ENCODE measurements at regions not wholly inside any gene's neighbourhood (a gene's known extent, or its start where the extent isn't known, plus 50 kb on each side); places are given as distances from the start of the nearest gene placed in this dataset.

DNA sequence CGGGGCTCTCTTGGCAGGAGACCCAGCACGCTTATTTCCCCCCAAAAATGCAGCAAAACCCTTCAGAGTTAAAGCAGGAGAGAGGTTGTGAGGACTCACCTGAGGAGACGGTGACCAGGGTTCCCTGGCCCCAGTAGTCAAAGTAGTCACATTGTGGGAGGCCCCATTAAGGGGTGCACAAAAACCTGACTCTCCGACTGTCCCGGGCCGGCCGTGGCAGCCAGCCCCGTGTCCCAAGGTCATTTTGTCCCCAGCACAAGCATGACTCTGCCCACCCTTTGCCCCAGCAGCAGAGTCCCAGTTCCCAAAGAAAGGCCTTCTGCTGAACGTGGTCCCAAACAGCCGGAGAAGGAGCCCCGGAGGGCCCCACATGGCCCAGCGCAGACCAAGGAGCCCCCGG is 337.7 kb downstream of the TMEM121 start:
- Histone ChIP-seq H3K27ac (ENCODE audit: insufficient read depth, low read depth, low read length, poor library complexity, severe bottlenecking) (no peak overlapping the region), H3K4me3 (ENCODE audit: insufficient read depth, low read depth, low read length) (no peak overlapping the region), H3K36me3 (ENCODE audit: control insufficient read depth, insufficient read depth, low read length) (no peaks in the 10 kb centered on the region), H3K4me1 (ENCODE audit: control insufficient read depth, insufficient read depth, low read length) (no peaks in the 10 kb centered on the region), H3K9me3 (ENCODE audit: control insufficient read depth, low read length) (peaks cover 12% of the 10 kb centered on the region), H3K27me3 (ENCODE audit: control insufficient read depth, insufficient read depth, low read length, poor library complexity, severe bottlenecking) (no peaks in the 10 kb centered on the region)
- 78 to 84% methylated on average over 12 to 13 of the region's 13 CpGs for WGBS, 2 experiments

DNA sequence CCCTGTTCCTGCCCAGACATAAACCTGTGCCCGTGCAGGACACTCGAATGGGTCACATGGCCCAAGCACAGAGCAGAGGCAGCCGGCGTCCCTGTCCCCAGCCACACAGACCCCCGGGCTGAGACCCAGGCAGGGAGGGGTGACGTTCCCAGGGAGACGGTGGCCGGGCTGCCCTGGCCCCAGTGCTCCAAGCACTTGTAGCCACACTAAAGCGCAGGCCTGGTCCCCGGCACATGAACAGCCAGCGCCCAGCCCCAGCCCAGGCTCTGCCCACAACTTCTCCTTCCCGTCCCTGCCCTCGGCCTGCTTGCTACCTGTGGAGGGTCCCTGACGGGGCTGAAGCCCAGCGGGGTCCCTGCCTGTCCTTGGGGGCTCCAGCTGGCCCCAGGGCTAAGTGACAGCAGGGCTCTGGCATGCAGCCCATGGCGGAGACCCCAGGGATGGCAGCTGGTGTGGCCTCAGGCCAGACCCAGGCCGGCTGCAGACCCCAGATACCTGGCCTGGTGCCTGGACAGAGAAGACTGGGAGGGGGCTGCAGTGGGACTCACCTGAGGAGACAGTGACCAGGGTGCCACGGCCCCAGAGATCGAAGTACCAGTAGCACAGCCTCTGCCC is 338.4 kb downstream of the TMEM121 start:
- Histone ChIP-seq H3K36me3 (ENCODE audit: control insufficient read depth, insufficient read depth, low read length) (no peaks in the 10 kb centered on the region), H3K9me3 (ENCODE audit: control insufficient read depth, low read length) (peaks cover 12% of the 10 kb centered on the region)
- 82 to 86% methylated on average over 19 of the region's 19 CpGs for WGBS, 2 experiments

GRCh38 chr14:105865266-105865903 is 339.0 kb downstream of the TMEM121 start:
- Histone ChIP-seq H3K27ac (ENCODE audit: insufficient read depth, low read depth, low read length, poor library complexity, severe bottlenecking) (no peak overlapping the region), H3K27me3 (ENCODE audit: control insufficient read depth, insufficient read depth, low read length, poor library complexity, severe bottlenecking) (no peaks in the 10 kb centered on the region), H3K4me3 (ENCODE audit: insufficient read depth, low read depth, low read length) (no peak overlapping the region), H3K36me3 (ENCODE audit: control insufficient read depth, insufficient read depth, low read length) (no peaks in the 10 kb centered on the region), H3K4me1 (ENCODE audit: control insufficient read depth, insufficient read depth, low read length) (no peaks in the 10 kb centered on the region), H3K9me3 (ENCODE audit: control insufficient read depth, low read length) (peaks cover 13% of the 10 kb centered on the region)
- WGBS, 2 experiments, result 66 to 72% methylated on average over 15 of the region's 15 CpGs

More for the DNA sequence above, 338.4 kb downstream of the TMEM121 start:
- no peak overlapping the region for H3K4me3 ChIP-seq (ENCODE audit: insufficient read depth, low read depth, low read length)
- no peaks in the 10 kb centered on the region for H3K27me3 ChIP-seq (ENCODE audit: control insufficient read depth, insufficient read depth, low read length, poor library complexity, severe bottlenecking)
- H3K4me1 ChIP-seq (ENCODE audit: control insufficient read depth, insufficient read depth, low read length), result no peaks in the 10 kb centered on the region
- H3K27ac ChIP-seq (ENCODE audit: insufficient read depth, low read depth, low read length, poor library complexity, severe bottlenecking), result no peak overlapping the region

- no peaks in the 10 kb centered on the region for H3K27me3 ChIP-seq (ENCODE audit: control insufficient read depth, insufficient read depth, low read length, poor library complexity, severe bottlenecking)
- 84% methylated on average over 31 to 32 of the region's 32 CpGs for WGBS, 2 experiments
- H3K4me3 ChIP-seq (ENCODE audit: insufficient read depth, low read depth, low read length), result no peak overlapping the region
- H3K27ac ChIP-seq (ENCODE audit: insufficient read depth, low read depth, low read length, poor library complexity, severe bottlenecking), result no peak overlapping the region
- H3K9me3 ChIP-seq (ENCODE audit: control insufficient read depth, low read length), result peaks cover 15% of the 10 kb centered on the region
- no peaks in the 10 kb centered on the region for H3K36me3 ChIP-seq (ENCODE audit: control insufficient read depth, insufficient read depth, low read length)
- no peaks in the 10 kb centered on the region for H3K4me1 ChIP-seq (ENCODE audit: control insufficient read depth, insufficient read depth, low read length)
Measured at GRCh38 chr14:105865904-105866840, 339.8 kb downstream of the TMEM121 start.

GRCh38 chr14:105866841-105867321 is 340.5 kb downstream of the TMEM121 start:
- 81 to 83% methylated on average over 12 of the region's 12 CpGs for WGBS, 2 experiments

DNA sequence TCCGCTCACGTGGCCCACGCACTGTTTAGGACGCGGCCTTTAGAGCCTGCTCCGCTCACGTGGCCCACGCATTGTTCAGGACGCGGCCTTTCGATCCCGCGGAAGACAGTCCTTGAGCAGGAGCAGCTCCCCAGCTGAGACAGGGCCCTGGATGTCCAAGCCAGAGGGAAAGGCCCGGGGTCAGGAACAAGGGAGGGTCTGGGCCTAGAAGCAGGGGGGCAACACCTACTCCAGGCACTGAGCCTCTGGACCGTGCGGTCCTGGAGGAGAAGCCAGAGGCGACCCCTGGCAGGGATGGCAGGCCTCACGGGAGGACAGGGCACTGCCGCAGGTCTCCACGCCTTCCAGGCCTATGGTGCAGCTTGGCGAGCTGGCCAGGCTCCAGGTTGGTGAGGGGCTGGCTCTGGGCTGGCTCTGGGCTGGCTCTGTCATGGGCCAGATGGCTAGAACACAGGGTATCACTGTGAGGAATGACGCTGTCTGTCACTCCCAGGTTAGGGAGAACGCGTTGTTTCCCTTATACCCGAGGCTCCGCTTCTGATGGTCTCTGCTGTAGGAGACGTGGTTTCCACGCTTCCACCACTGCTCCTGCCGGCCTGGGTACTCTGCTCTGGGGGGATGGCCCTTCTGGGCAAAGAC is 341.7 kb downstream of the TMEM121 start:
- Histone ChIP-seq H3K36me3 (ENCODE audit: control insufficient read depth, insufficient read depth, low read length) (no peaks in the 10 kb centered on the region), H3K4me3 (ENCODE audit: insufficient read depth, low read depth, low read length) (no peak overlapping the region), H3K9me3 (ENCODE audit: control insufficient read depth, low read length) (peaks cover 15% of the 10 kb centered on the region), H3K4me1 (ENCODE audit: control insufficient read depth, insufficient read depth, low read length) (no peaks in the 10 kb centered on the region), H3K27ac (ENCODE audit: insufficient read depth, low read depth, low read length, poor library complexity, severe bottlenecking) (no peak overlapping the region), H3K27me3 (ENCODE audit: control insufficient read depth, insufficient read depth, low read length, poor library complexity, severe bottlenecking) (no peaks in the 10 kb centered on the region)
- WGBS, 2 experiments, result 81 to 82% methylated on average over 28 to 29 of the region's 29 CpGs

More at GRCh38 chr14:105866841-105867321, 340.5 kb downstream of the TMEM121 start:
- H3K9me3 ChIP-seq (ENCODE audit: control insufficient read depth, low read length), result peaks cover 15% of the 10 kb centered on the region
- no peak overlapping the region for H3K27ac ChIP-seq (ENCODE audit: insufficient read depth, low read depth, low read length, poor library complexity, severe bottlenecking)
- no peaks in the 10 kb centered on the region for H3K4me1 ChIP-seq (ENCODE audit: control insufficient read depth, insufficient read depth, low read length)
- H3K4me3 ChIP-seq (ENCODE audit: insufficient read depth, low read depth, low read length), result no peak overlapping the region
- H3K27me3 ChIP-seq (ENCODE audit: control insufficient read depth, insufficient read depth, low read length, poor library complexity, severe bottlenecking), result no peaks in the 10 kb centered on the region
- H3K36me3 ChIP-seq (ENCODE audit: control insufficient read depth, insufficient read depth, low read length), result no peaks in the 10 kb centered on the region

- WGBS, 2 experiments, result 51 to 52% methylated on average over 3 of the region's 3 CpGs
- Histone ChIP-seq H3K36me3 (ENCODE audit: control insufficient read depth, insufficient read depth, low read length) (no peaks in the 10 kb centered on the region), H3K4me3 (ENCODE audit: insufficient read depth, low read depth, low read length) (no peak overlapping the region)
Measured at GRCh38 chr14:105871590-105871989, 345.2 kb downstream of the TMEM121 start.

GRCh38 chr14:105873870-105874512 is 347.6 kb downstream of the TMEM121 start:
- no peaks in the 10 kb centered on the region for H3K4me1 ChIP-seq (ENCODE audit: control insufficient read depth, insufficient read depth, low read length)
- no peaks in the 10 kb centered on the region for H3K27me3 ChIP-seq (ENCODE audit: control insufficient read depth, insufficient read depth, low read length, poor library complexity, severe bottlenecking)
- no peaks in the 10 kb centered on the region for H3K36me3 ChIP-seq (ENCODE audit: control insufficient read depth, insufficient read depth, low read length)
- peaks cover 13% of the 10 kb centered on the region for H3K9me3 ChIP-seq (ENCODE audit: control insufficient read depth, low read length)
- H3K27ac ChIP-seq (ENCODE audit: insufficient read depth, low read depth, low read length, poor library complexity, severe bottlenecking), result no peak overlapping the region
- no peak overlapping the region for H3K4me3 ChIP-seq (ENCODE audit: insufficient read depth, low read depth, low read length)
- WGBS, 2 experiments, result 31 to 67% methylated on average over 1 to 4 of the region's 4 CpGs

More at GRCh38 chr14:105871590-105871989, 345.2 kb downstream of the TMEM121 start:
- H3K27me3 ChIP-seq (ENCODE audit: control insufficient read depth, insufficient read depth, low read length, poor library complexity, severe bottlenecking), result no peaks in the 10 kb centered on the region
- H3K4me1 ChIP-seq (ENCODE audit: control insufficient read depth, insufficient read depth, low read length), result no peaks in the 10 kb centered on the region
- H3K9me3 ChIP-seq (ENCODE audit: control insufficient read depth, low read length), result peaks cover 12% of the 10 kb centered on the region
- H3K27ac ChIP-seq (ENCODE audit: insufficient read depth, low read depth, low read length, poor library complexity, severe bottlenecking), result no peak overlapping the region

- no peak overlapping the region for H3K27ac ChIP-seq (ENCODE audit: insufficient read depth, low read depth, low read length, poor library complexity, severe bottlenecking)
- peaks cover 13% of the 10 kb centered on the region for H3K9me3 ChIP-seq (ENCODE audit: control insufficient read depth, low read length)
- no peak overlapping the region for H3K4me3 ChIP-seq (ENCODE audit: insufficient read depth, low read depth, low read length)
- H3K4me1 ChIP-seq (ENCODE audit: control insufficient read depth, insufficient read depth, low read length), result no peaks in the 10 kb centered on the region
- no peaks in the 10 kb centered on the region for H3K36me3 ChIP-seq (ENCODE audit: control insufficient read depth, insufficient read depth, low read length)
- H3K27me3 ChIP-seq (ENCODE audit: control insufficient read depth, insufficient read depth, low read length, poor library complexity, severe bottlenecking), result no peaks in the 10 kb centered on the region
- 64 to 69% methylated on average over 4 of the region's 4 CpGs for WGBS, 2 experiments
Measured at GRCh38 chr14:105876158-105876557, 349.8 kb downstream of the TMEM121 start.

Measured in ectodermal cell (in vitro differentiated cells).